GM19351 (cell line): ENCODE measurements at regions not wholly inside any gene's neighbourhood (a gene's known extent, or its start where the extent isn't known, plus 50 kb on each side); places are given as distances from the start of the nearest gene placed in this dataset.

Experiments used
- ATAC-seq: cut with Tn5 transposase; IDR thresholded peaks from one replicate; pipeline ENCODE4 v1.9.1; 2021; ENCODE audit warnings: mild to moderate bottlenecking, moderate library complexity; ENCODE audit not compliant: unreplicated experiment

DNA sequence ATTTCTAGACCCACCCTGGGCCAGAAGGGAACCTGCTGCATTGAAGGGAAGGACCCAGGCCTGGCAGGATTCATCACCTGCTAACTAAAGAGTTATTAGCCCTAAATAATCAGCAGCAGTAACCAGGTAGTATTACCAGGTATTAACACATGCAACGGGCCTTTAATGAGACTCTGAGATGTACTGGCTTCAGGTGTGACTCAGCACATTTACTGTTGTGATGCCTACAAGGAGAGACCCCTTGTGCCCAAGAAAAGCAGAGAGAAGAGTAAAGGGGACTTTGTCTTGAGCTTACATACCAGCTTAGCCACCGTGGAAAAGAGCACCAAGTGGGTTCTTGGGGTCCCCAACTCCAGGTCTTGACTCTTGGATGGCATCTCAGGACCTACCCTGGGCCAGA, 243.1 kb upstream of the SLC39A10 start:
- ATAC-seq: no peak

DNA sequence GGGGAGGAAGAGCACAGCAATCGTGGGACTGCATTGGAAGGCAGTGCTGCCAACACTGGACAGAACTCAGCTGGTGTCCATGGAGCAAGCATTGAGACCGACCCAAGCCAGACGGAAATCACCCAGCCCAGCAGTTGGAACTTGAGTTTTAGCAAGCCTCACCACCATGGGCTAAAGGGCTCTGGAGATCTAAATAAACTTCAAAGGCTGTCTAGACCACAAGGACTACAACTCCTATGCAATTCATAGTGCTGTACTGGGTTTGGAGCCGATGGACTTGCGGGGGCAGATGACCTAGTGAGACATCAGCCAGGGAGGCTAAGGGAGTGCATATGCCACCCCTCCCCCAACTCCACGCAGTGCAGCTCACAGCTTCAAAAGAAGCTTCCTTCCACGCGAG, 243.6 kb upstream of the SLC39A10 start:
- ATAC-seq: no peak

DNA sequence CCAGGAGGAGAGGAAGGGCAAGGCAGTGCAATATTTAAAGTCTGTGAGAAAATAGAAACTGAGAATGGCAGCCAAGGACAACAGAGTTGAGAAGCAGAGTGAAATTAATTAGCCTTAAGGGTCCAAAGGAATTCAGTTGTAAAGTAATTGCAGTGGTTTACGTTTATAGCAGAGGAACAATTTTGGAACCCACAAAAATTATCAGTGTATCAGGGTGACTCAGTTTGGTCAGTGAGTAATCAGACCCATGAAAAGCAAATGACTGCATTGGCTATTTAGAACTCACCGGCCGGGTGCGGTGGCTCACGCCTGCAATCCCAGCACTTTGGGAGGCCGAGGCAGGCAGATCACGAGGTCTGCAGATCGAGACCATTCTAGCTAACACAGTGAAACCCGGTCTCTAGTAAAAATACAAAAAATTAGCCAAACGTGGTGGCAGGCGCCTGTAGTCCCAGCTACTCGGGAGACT, 245.8 kb upstream of the SLC39A10 start:
- ATAC-seq: peak; percentile 29

DNA sequence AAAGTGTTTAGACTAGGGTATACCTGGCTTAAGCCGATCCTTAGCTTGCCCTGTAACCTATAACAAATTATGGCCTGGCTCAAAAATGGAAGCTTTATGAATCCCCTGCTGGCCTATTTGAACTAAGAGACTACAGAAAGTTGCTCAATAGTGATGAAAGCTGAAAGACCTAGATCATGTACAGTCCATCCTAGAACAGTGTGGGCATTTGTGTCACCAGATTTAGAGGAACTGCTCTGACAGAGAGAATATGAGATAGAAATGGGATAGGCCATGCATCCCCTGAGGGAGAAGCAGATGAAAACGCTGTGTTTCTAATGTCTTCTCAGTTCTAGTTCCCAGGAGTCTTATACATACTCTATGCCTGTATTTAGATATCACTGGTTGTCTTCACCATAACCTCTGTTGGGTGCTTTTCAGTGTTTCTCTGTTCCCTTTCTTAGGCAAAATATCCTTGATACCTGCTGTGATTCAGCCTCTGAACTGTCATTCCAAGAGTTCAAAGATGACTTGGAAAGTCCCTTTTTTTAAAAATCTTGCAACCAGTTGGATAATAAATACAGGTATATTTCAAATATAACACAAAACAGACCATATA, 246.9 kb upstream of the SLC39A10 start:
- peak; percentile 69 for ATAC-seq

DNA sequence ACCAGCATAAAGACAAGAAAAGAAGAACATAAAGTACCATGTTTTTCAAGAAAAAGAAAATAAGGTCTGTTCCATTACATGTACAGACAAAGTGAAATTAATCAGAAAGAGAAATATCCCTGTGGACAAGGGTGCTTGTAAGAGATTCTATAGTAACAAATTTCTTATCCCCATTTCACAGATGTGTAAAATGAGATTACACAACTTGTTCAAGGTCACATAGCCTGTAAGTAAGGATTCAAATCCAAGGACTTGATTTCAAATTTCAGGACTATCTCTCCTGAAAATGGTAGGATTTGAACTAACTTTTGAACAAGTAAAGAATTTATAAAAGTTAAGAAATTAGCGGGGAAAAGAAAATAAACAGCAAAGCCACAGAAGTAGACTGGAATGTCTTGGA, 248.2 kb upstream of the SLC39A10 start:
- no peak for ATAC-seq

DNA sequence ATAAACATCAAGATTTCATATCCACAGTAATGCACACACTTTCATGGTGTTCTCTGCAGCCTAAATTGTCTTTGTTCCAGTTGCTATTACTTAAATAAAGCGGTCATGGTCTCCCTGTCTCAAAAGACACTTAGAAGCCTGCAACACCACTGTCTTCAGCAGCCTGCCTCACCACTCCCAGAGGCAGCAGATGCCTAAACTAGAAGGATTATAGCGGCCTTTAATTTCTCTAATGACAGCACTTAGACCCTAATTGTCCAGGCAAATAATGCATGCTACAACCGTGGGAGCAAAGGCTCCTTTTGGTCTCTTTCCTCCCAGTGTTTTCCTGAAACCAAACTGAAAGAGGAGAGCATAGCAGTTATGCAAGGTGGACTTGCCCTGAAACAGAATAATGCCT, 248.8 kb upstream of the SLC39A10 start:
- no peak for ATAC-seq

DNA sequence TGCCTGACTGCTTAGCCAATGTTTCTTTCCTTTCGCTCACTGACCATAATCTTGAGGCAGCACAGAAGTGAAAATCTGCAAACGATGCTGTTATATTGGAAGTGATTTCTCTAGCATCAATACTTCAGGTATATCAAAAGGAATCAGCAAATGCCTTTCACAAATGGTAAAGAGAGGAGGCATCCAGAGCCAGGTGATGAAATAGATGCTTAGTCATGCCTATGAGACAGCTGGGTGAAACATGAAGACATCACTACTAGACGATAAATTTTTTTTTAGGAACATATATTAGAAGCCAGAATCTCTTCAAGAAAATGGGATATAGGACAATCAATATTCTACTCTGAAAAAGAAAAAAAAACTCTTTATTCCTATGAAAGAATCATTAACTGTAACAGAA, 249.2 kb upstream of the SLC39A10 start:
- ATAC-seq: no peak

DNA sequence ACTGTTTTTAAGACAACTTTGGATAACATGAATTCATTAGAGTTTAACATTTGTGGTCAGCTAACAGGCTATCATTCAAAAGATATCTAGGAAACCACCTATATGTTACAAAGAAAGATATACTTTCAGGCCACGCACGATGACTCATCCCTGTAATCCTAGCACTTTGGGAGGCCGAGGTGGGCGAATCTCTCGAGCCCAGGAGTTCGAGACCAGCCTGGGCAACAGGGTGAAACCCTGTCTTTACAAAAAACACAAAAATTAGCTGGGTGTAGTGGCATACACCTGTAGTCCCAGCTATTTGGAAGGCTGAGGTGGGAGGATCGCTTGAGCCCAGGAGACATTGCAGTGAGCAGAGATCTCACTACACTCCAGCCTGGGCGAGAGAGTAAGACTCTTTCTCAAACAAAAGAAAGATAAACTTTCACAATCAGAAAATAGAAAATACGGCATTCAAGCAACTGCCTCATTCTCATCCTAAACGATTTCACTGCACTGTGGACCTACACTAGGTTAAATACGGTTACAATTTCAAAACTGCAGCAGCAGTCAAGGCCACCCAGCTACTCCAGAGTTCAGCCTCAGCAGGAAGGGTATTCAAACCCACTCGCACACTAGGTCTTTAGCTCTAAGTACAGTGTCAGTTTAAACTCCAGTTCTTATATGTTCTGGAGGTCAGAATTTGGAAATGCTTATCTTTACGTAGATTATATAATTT, 250.0 kb upstream of the SLC39A10 start:
- ATAC-seq: no peak

DNA sequence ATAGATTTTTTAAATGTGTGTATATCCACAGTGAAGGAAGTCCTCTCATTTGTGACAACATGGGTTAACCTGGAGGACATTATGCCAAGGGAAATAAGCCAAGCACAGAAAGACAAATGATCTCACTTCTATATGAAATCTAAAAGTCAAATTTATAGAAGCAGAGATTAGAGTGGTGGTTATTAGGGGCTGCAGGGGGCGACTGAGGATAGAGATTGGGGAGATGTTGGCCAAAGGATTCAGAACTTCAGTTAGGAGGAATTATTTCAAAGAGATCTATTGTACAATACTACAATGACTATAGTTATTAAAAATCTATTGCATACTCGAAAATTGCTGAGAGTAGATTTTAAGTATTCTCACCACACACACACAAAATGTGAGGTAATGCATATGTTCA, 252.4 kb upstream of the SLC39A10 start:
- ATAC-seq: no peak

DNA sequence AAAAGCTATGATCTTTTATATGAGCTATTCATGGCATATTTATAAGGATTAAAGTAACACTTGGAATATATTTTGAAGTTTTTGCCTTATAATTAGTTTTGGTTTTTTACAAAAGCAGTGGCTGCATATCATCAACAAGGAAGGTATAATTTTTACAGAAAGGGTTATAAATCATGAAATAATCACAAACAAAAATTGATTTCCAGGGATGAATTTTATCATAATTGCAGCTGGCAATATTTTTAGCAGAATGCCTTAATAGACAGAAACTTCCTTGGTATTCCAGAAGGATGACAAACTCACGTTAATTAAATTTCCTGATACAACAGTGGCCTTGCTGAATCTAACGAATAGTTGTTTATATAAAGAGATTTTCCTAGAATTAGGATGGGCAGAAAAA, 260.5 kb upstream of the SLC39A10 start:
- ATAC-seq: no peak

DNA sequence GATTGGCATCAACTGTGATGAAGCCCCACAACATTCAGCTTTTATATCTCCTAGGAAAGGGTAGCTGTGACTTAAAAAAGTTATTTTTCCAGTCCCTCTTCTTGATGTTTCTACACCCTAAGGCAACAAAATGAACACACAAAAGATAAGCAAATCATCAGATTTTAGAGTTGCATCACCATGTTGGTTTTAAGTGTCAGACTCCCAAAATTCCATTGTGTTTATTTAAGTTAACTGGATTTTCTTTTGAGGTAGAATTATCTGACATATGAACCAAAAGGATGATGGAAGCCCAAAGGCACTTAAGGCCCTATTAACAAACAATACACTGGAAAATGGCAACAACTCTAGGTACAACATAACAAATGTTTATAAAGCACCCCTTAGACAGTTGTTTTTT, 261.7 kb upstream of the SLC39A10 start:
- ATAC-seq: no peak

DNA sequence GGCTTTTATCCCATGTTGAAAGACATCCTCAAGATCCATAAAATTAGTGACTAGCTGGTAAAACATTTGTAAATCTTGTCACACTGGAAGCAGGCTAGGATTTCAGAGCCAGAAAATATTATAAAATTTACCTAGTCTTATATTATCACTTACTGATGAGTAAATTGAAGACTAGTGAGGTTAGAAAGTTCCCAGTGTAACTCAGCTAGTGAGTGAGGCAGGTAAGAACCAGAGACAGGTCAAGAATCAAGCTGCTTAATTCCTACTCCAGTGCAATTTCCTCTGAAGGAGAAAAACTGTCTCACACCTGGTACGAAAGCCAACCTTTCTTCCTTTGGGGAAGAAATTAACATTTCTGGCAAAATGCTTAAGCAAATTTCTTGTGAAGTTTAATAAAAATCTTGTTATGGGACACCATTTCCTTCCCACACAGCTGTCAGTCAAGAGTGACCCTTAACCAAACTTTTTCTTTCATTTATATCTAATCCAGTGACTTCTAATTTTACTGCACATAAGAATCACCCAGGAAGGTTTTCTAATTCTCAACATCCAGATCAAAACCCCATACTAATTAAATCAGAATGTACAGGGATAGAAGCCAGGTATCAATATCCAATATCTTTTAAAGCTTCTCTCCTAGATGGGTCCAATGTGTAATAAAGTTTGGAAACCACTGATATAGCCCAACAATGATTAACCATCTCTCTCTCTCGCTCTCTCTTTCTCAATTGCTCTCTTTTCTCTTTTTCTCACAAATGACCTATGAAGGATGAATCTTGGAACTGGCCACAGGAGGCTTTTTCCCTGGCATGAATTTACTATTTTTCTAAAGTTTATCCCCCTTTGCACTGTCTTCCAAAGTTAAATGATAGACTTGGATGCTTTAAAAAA, 264.3 kb upstream of the SLC39A10 start:
- no peak for ATAC-seq

DNA sequence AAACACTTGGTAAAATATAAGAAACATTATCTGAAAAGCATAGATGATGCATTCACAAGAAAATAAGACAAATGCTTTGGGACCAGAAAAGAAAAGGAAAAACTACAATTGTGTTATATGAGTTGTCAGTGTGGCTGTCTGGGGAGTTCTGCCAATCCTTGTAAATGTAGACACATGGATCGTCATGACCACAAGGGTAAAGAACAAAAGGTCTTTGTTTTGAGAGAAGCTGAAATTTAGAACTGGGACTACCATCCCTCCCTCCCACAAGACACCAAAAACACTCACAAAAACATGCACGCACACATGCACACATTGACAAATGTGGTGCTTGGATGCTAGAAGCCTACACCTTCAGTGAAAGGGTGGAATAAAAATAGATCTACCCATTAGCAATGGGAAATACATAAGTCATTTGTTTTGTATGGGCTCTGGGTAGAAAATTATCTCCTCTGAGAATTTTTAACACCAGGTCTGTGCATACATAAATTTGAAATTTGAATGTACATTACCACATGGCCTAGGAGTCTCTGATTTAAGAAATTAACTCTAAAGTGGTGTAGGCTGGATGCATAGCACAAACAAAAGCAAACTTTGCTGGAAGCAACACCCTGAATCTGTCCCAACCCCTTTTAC, 266.2 kb upstream of the SLC39A10 start:
- ATAC-seq: no peak

DNA sequence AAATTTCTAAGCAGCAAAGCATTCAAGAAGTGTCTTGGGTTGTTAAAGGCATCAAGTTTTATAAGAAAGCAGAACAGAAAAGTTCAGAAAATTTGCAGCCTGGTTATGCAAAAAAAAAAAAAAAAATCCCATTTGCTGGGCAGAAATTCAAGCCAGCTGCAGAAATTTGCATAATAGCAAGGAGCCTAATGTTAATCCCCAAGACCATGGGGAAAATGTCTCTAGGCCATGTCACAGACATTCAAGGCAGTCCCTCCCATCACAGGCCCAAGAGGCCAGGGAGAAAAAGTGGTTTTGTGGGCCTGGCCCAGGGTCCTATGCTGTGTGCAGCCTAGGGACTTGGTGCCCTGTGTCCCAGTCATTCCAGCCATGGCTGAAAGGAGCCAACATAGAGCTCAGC, 269.0 kb upstream of the SLC39A10 start:
- ATAC-seq: no peak

DNA sequence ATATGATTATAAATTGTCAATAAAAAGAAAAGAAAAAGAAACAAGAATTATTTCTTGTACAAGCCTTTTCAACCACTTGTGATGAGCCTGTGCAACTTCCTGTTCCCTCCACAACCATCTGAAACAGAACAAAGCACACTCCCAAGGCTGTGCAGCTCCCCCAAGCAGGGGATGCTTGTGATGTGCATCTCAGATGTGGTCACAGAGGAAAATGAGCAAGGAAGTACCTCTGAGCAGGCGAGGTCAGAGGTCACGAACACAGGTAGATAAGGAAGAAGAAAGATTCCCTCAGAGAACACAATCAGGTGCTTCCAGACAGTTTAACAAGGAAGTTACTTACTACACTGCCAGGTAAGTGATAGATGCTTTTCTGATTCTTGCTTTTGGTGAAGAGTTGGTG, 274.8 kb upstream of the SLC39A10 start:
- peak; percentile 61 for ATAC-seq

DNA sequence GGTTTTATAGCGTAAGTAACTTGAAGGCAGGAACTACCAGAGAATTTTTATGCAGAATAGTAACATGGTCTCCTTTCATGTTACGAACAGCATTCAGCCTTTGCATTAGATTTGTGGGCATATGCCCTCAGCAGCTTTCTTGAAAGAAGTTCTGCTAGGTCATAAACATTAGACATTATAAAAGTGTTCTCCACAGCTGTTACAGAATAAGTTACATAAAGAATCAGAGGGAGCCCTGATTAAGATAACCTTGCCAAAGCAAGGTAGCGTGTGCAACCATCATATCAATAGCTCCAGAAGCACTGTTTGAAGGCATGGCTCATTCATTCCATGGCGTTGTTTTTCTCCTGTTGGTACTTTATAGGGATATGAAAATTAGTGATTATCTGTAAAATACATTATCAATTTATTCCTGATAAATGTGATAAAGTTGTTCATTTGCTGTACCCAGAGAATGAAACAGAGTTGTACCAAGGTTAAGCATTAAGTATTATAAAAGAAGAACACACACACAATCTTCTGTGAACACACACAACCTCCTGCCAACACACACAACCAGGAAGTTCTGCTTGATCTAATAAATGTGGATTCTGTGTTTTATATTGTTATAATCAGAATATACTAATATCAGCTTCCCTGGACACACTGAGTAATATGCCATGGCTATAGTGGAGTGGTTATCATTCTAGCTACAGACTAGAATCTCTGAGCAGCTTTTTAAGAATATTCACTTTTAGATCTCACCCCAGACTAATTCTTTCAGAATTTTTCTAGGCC, 286.7 kb upstream of the SLC39A10 start:
- ATAC-seq: no peak

DNA sequence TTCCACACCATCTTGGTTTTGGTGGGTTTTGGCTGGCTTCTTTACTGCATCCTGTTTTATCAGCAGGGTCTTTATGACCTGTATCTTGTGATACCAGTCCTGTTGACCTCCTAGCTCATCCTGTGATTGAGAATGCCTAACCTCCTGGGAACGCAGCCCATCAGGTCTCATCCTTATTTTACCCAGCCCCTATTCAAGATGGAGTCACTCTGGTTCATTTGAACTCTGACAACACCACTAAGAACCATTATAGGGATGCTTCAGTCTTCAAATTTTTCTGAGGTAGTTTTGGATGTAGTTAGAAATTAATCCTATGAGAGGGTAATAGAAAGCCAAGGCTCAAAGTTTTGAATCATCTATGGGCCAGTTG, 287.8 kb upstream of the SLC39A10 start:
- no peak for ATAC-seq

DNA sequence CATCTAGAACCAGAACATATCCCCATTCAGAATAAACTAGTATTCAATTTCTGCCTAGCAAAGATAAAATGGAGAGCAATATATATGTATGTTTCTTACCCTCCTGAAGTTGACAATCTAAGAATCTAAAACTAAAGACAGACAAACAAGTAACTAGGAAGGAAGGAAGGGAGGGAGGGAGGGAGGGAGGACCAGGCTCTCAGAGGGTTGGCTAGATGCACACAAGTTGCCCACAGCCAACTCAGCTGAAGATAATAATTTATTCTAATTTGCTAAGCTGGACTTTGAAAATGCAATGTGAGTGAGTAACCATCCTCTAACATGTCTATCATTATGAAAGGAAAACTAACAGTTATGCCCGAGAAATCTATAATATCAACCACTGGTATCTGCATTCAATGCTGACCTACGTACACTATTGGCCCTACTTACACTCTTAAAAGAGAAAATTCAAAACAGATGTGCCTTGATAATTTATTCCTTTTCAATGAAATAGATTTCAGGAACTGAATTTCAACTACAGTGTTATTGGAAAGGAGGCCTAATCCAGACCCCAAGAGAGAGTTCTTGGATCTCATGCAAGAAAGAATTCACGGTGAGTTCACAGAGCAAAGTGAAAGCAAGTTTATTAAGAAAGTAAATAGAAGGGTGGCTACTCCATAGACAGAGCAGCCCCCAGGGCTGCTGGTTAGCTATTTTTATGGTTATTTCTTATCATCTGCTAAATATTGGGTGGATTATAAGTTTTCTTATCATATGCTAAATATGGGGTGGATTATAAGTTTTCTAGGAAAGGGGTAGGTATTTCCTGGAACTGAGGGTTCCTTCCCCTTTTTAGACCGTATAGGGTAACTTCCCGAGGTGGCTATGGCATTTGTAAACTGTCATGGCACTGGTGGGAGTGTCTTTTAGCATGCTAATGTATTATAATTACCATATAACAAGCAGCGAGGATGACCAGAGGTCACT, 288.5 kb upstream of the SLC39A10 start:
- ATAC-seq: peak; percentile 60

DNA sequence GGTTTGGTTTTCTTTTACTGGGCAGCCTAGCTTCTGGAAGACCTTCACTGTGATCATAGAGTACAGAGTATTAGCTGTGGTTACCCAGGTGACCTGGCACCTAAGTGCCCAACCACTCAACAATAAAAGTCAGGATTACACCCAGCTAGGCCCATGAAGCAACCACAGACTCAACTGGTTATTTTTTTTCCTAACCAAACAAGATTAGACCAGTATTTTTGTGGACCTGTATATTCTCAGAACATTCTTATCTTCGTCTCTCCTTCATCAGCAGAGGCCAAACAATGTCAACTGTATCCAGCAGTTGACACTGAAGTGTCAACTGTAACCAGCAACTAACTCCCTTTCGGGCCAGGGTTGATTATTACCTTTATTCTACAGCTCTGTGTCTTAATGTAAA, 289.2 kb upstream of the SLC39A10 start:
- ATAC-seq: no peak
